Activated CD8-positive, alpha-beta memory T cell treated with anti-CD3 and anti-CD28 coated beads for 36 hours (primary cell): ENCODE measurements at regions not wholly inside any gene's neighbourhood (a gene's known extent, or its start where the extent isn't known, plus 50 kb on each side); places are given as distances from the start of the nearest gene placed in this dataset.

Experiments
- CTCF ChIA-PET: fragments of 350-600 bp; sonication (Branson Sonifier 250); formaldehyde crosslinking; loops from one replicate; lab custom pipeline; 2021; ENCODE audit warnings: antibody characterized with exemption; lab: Charles Lee
- POLR2A ChIA-PET: fragments of 350-600 bp; sonication (Branson Sonifier 250); formaldehyde crosslinking; loops from one replicate; lab custom pipeline; 2021; ENCODE audit warnings: antibody characterized with exemption; lab: Charles Lee

DNA sequence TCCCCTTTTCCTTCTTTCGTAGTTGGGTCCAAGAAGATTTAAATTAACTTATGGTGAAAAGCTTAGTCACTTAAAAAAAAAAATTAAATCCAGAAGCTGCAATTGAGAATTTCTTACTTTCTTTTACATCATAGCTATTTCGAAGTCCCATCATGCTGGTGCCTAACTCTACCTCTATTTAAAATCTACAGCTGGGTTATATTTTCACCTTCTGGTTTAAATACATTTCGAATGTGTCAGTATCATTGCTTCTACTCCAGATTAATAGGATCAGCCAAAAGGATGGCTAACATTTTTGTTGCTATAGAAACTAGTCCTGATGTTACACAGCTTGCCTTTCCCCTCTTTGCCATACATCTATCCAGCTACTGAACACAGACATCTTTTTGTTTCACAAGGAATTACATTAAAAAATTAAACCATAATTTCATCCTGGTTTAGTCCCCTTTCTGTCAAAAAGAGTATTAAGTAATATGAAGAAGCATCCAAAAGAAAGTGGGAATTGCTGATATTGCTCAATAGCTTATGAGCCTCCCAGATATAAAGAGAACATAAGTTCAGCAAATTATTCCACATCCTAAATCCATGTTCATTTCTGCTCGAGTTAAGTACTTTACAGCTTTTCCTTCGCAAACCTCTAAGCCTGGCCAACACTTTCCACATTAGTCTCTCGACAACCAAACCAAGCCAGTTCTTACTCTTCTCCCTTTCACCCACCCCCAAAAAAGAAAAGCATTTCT lies 396.7 kb upstream of the DAB1 start:
- POLR2A ChIA-PET = no interaction called here
- CTCF ChIA-PET = no interaction called here

DNA sequence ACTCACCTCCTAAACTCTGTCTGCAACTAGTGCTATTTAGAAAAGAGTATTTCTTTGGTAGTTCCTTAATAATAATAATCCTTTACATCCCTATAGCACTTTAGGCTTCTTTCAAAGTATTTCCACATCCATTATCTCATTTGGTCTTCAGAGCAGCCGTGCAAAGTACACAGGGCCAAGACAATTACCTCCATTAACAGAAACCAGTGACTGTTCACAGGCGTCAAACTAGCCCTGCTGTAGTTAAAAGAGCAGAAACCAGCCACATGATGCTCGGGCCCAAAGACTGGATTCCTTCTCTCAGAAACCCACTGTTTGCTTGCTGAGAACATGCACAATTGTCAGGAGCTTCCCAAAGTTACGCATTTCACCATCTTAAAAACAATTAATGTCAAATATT lies 396.0 kb upstream of the DAB1 start:
- ChIA-PET CTCF (no interaction called here), POLR2A (no interaction called here)

DNA sequence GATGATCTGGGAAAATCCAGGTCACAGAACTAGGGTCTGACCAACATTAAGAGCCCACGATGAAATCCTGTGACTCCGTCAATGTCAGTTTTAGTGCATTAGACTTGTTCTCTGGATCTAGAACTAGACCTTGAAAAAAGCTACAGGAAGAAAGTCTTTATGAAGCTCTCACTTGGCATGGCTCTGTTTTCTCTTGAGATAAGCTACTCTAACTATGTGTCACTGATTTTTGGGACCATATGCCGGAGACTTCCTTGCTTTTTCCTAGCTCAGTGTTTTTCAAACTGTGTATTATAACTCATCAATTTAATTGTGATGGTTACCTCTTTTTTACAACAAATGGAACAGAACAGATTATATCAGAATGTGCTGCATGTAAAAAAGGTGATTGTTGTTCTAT lies 379.7 kb upstream of the DAB1 start:
- POLR2A ChIA-PET = no interaction called here
- CTCF ChIA-PET = interaction anchor here (1.1 kb wide), 1 partner anchor 10 kb away, joined by 3 read pairs; no protein-coding TSS in a partner anchor

DNA sequence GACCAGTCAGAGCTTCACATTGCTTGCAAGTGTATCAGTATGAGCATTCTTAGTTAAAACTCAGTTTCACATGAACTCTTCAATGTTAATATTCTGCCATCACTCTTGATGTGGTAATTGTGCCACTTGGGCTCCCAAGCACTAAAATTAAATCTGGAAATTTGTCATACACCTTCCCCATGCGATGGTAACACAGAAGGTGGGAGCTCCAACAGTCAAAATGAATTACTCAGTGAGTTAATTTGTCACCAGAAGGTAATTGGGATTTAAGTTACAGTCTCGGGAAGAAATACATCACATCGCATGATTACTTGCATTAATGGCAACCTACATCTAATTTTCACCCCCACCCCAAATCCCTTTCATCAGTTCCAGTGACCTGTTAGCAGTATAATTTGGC lies 376.5 kb upstream of the DAB1 start:
- ChIA-PET POLR2A (no interaction called here), CTCF (no interaction called here)

DNA sequence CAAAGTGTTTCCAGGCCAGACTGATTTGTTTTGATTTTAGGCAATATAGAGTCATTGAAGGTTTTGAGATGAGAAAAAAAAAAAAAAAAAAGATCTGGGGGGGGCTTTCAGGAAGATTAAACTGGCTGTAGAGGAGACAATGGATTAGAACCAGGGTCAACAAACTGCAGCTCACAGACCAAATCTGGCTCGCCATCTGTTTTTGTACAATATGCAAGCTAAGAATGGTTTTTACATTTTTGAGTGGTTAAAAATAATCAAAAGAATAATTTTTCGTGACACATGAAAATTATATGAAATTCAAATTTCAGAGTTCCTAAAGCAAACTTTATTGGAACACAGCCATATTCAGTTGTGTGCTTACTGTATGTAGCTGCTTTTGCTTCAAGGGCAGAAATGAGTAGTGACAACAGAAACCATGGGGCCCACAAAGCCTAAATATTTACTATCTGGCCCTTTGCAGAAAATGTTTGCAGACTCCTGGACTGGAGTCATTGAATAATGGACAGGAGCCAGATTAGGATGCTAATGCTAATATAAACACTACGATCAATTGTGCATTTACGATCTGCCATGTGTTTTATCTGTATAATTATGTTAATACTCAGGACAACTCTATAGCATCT lies 375.7 kb upstream of the DAB1 start:
- CTCF ChIA-PET = no interaction called here
- POLR2A ChIA-PET = no interaction called here

DNA sequence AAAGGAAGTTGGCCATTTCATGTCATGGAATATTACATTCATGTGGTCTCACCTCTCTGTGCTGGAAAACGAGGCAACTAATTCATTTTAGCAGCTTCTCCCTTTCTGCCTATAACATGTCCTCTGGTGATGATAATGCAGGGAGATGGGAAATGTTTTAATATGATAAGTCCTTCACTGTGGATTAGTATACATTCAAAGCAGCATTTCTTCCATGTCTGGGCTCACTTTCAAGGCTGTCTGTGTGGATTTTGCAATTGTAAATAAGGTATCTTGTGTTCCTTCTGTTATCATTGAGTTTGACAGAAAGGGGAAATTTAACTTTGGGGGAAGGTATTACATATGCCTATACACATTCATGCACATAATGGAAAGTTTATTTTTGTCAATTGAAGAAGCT lies 374.7 kb upstream of the DAB1 start:
- CTCF ChIA-PET = no interaction called here
- POLR2A ChIA-PET = no interaction called here

DNA sequence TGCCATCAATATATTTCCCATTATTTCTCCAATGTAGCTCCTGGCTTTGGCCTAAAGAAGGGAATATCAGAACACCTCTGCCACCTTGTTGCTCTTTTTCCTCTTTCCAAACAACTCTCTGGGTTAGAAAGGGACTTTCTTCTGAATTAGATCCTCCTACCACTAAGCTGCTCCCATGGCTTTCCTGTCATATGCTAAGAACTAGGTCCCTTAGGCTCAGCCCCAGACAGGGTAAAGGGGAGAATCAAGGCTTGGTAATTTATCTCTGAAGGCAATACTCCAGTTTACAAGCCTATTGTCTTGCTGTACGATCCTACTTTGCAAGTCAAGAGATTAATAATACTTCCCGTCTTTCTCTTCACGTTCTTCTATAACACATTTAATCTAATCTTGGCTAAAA lies 373.2 kb upstream of the DAB1 start:
- ChIA-PET POLR2A (no interaction called here), CTCF (no interaction called here)

DNA sequence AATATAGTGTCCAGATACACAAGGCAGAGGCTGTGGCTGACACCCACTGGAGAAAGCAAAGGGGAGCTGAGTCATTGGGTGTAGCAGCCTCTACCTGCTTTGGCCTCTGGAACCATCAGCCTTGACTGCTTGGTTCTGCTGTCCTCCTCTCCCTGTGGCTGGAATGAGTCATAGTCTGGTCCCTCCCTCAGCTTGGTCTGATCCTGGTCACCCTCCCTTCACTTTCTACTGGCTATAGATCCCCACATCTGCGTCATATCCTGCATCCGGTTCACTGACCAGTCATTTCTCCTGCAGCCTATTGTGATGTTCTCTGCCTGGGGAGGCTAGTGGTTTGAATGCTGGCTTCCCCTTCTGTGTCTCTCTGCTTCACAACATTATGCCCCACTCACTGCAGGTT lies 372.8 kb upstream of the DAB1 start:
- ChIA-PET CTCF (no interaction called here), POLR2A (no interaction called here)

DNA sequence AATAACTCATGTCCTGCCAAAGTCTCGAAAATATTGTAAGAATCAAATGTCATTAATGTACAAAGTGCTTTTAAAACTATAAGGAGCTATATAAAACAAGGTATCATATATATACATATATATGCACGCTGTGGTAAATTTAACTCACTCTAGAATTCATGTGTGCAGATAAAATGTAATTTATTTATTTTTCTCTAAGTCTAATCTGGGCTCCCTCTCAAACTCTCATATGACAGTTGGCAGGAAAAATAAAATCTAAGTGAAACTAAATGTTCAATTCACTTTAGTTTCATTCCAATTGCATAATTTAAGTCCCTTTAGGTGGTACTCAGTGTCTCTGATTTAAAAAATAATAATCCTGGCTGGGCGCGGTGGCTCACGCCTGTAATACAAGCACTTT lies 372.0 kb upstream of the DAB1 start:
- CTCF ChIA-PET = no interaction called here
- POLR2A ChIA-PET = no interaction called here

DNA sequence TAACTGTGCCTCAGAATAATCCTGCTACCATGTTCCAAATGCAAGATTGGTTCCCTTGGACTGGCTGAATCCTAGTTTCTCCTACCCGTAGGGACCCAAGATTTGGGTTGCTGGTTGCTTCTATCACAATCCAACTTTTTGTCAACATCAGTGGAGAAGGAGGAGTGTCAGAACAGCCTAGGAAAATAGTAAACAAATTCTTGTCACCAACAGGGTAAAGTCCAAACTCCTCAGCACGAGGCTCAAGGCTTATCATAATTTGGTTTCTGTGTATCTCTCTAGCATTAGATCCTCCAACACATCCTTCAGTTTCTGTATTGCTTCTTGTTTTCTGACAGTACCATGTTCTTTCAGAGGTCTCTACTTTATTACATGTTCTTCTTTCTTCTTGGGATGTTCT lies 370.2 kb upstream of the DAB1 start:
- POLR2A ChIA-PET = no interaction called here
- CTCF ChIA-PET = interaction anchor here (1.2 kb wide), 1 partner anchor 10 kb away, joined by 3 read pairs; no protein-coding TSS in a partner anchor

DNA sequence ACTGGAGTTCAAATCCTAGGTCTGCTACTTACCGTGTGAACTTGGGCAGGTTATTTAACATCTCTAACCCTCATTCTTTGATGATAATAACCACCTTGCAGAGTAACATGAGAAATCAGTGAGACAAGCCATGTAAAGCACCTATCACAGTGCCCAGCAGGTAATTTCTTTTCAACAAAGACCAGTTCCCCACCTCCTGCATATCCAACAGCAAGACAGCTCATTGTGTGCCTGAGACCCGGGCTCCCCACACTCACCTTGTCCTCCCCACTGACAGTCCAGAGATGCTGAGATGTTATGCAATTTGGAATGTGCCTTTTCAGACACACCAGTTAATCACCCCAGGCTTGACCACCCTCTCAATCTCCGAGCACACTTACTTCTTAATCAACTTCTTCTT lies 367.6 kb upstream of the DAB1 start:
- ChIA-PET CTCF (no interaction called here), POLR2A (no interaction called here)

DNA sequence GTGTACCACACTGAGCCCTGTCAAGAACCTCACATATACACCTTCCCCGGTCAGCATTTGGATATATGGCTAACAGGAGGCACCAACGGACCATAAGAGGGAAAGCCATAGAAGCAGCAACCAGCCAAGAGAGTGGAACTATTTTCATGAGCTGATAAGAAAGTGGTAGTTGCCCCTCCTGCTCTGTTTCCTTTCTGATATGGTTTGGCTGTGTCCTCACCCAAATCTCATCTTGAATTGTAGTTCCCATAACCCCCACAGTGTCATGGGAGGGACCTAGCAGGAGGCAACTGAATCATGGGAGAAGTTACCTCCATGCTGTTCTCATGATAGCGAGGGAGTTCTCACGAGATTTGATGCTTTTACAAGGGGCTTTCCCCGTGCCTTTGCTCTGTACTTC lies 366.1 kb upstream of the DAB1 start:
- ChIA-PET POLR2A (no interaction called here), CTCF (no interaction called here)

DNA sequence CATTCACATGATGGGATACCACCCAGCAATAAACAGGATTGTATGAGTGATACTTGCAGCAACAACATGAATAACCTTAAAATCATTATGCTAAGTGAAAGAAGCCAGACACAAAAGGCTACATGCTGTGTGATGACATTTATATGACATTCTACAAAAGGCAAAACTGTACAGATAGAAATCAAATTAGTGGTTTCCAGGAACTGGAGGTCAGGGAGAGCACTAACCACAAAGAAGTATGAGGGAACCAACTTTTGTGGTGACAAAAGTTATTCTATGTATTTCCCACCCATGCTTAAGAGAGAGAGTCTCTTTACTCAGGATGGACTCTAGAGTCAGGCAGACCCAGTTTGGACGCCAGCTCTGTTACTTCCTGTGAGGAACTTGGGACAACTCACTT lies 364.5 kb upstream of the DAB1 start:
- ChIA-PET CTCF (no interaction called here), POLR2A (no interaction called here)

DNA sequence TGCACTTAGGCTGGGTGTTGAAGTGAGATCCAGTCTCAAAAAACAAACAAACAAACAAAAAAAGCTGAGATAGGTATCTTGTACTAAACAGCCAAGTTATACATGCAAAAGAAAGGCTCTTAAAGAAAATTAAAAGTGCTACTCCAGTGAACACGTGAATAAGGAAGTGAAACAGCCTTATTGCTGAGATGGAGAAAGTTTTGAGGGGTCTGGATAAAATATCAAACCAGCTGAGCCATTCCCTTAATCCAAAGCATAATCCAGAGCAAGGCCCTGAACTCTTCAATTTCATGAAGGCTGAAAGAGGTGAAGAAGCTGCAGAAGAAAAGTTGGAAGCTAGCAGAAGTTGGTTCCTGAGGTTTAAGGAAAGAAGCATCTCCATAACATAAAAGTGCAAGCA lies 360.5 kb upstream of the DAB1 start:
- CTCF ChIA-PET = no interaction called here
- POLR2A ChIA-PET = no interaction called here

DNA sequence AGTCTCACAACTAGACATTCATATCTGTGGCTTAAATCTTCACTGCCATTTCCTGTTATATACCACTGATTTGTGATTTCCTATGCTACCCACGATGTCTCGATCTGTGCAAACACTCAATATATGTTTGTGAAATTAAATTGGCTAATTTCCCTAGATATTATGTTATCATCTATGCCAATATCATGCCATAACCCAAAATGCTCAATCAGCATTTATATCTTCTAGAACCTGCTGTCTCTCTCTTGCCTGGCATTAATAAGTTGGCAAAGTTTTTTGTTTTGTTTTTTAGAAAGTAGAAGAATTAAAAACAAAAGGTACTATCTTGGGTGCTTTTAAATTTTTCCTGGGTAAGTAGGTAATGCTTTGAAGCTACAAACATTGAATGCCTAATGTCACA lies 358.5 kb upstream of the DAB1 start:
- ChIA-PET POLR2A (no interaction called here), CTCF (no interaction called here)

DNA sequence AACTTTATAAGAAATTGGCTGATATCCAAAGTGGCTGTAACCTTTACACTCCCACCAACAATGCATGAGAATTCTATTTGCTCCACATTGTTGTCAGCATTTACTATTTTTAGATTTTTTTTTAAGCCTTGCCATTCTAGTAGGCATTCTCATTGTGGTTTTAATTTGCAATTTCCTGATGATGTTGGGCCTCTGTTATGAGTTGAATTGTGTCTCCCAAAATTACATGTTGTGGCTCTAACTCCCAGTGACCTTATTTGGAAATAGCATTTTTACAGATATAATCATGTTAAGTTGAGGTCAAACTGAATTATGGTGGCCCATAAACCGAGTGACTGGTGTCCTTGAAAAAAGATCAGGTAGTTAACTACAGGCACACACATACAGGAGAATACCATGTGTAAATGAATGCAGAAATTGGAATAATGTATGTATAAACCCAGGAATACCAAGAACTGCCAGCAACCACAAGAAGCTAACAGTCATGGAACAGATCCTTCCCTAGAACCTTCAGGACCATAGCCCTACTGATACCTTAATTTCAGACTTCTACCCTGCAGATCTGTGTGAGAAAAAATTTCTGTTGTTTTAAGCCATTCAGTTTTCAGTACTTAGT lies 348.8 kb upstream of the DAB1 start:
- CTCF ChIA-PET = no interaction called here
- POLR2A ChIA-PET = no interaction called here

DNA sequence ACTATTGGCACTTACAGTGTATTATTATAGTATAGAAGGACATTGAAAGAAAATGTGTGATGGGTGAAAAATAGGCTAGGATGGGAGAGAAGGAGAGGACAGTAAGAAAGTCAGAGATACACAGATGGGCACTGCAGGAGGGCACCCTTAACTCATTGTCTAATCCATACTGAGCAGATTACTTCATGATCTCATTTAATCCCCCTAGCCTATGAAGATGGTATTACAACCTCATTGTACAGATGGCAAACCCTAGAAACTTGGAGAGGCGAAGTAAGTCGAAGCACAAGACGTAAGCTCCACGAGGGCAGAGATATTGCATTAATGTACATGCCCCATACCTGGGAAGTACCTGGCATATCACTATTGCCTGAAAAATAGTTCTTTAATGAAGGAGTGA lies 346.9 kb upstream of the DAB1 start:
- POLR2A ChIA-PET = no interaction called here
- CTCF ChIA-PET = no interaction called here

DNA sequence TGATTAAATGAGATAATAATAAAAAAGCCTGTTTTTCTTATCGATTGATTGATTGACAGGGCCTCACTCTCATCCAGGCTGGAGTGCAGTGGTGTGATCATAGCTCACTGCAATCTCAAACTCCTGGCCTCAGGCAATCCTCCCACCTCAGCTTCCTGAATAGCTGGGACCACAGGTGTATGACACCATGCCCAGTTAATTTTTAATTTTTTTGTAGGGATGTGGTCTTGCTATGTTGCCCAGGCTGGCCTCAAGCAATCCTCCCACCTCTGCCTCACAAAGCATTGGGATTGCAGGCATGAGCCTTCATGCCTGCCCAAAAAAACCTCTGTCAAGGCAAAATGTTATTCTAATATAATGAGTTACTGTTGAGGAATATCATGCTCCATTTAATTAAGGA lies 346.4 kb upstream of the DAB1 start:
- CTCF ChIA-PET = no interaction called here
- POLR2A ChIA-PET = no interaction called here

DNA sequence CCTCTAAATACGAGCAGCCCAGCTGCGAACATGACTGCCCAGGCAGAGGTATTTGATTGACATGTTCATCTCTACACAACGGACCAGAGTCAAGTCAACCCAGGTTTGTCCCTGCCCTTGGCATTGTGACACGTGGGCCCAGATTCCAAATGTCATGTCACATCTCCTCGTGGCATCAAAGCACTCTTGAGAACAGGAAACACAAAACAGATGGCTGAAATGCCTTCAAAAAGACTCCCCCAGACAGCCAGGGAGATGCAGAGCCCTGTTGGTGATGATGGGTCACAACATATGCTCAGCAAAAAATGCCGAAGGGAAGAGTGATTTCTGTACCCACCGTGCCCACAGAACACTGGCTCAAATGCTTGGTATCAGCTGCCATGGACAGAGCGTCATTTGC lies 337.8 kb upstream of the DAB1 start:
- ChIA-PET CTCF (no interaction called here), POLR2A (no interaction called here)

DNA sequence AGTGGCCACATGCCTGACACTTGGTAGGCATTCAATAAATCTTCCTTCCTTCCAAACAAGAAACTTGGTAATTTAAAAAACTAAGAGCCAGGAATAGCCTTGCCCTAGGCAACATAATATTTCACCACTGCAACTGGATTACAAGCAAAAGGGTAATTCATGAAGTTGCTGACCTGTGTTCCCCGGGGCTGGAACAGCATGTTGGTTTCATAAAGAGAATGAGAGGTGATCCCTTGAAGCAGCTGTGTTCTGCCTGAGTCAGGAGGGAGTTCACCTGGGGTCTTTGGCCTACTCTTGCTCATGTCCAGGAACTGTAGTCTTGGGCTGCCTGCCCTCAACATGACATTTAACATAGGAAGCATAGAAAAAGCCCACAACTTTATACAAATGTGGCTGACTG lies 329.0 kb upstream of the DAB1 start:
- CTCF ChIA-PET = no interaction called here
- POLR2A ChIA-PET = no interaction called here

DNA sequence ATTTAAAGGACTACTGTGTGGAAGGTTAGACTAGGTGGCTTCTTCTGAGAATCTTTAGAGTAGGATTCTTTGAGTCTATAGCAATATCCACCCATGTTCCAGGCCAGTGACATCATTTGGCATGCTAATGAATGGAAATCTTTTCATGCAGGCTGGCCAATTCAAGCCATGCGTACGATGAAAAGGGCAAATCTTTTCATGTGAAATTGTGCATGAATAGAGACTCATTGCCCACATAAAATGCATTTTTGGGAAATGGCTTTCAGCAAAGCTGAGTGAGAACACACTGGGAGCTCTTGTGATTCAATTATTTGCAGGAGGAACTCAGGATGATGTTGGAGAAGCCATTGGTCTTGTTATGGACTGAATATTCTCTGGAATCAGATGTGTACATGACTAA lies 324.9 kb upstream of the DAB1 start:
- CTCF ChIA-PET = no interaction called here

More for the DNA sequence above, 324.9 kb upstream of the DAB1 start:
- POLR2A ChIA-PET = no interaction called here
